ENCODE measurements at regions not wholly inside any gene's neighbourhood (a gene's known extent, or its start where the extent isn't known, plus 50 kb on each side); places are given as distances from the start of the nearest gene placed in this dataset.

- no peak for TF ChIP-seq CTCF (IDR thresholded peaks at IDR 0.05; ENCODE audit: insufficient read depth, low read depth, low read length)
- TF ChIP-seq EZH2 (IDR thresholded peaks at IDR 0.05; ENCODE audit: insufficient read depth, low read length) = no peak
Observed at GRCh38 chr2:17177088-17177487, 341.2 kb downstream of the RAD51AP2 start.
